CD4-positive, alpha-beta T cell treated with Interleukin-4 for 1 hour (primary cell): ENCODE measurements at regions not wholly inside any gene's neighbourhood (a gene's known extent, or its start where the extent isn't known, plus 50 kb on each side); places are given as distances from the start of the nearest gene placed in this dataset.

ENCODE experiments used
- DNase-seq, 2 donors: peaks; one replicate each; pipeline ENCODE4 v3.0.0-alpha.2; 2020 to 2022

DNA sequence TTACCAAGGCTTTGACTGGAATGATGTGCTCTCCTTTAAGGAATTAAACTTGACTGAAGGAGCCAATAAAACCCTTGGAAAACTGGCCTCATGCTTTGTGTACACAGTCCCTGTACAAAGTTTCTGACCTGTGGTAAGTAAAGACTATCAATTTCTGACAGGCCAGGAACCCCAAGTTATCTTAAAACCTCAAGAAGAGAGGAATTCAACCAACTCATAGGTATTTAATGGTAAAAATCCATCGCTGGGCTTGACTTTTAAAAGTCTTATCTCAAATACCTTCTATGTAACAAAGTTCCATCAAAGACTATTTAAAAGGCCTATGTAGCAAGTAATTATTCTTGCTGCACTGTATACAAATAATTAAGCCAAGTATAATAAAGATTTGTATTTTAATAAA, 103.7 kb upstream of the TENT5D start:
- DNase-seq = no peak

- no peak for DNase-seq
Observed at GRCh38 chrX:80317646-80318045, 102.6 kb upstream of the TENT5D start.

DNA sequence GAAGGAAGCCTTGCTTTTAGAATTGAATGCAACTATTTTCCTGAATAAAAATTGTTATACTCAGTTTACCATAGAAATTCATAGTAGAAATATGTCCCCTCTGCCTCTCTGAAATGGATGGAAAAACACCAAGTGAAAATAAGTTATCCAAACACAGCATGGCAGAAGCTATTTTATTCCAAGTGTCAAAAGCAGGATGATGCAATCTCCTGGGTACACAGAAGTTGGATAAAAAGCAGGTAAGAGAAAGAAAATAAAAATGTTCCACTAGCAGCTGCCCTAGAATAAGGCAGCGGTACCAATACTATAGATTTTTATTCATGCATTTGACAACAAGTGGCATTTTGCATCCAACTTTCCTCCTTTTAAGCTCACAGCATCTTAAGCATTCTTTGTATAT, 89.0 kb upstream of the TENT5D start:
- DNase-seq = no peak

DNA sequence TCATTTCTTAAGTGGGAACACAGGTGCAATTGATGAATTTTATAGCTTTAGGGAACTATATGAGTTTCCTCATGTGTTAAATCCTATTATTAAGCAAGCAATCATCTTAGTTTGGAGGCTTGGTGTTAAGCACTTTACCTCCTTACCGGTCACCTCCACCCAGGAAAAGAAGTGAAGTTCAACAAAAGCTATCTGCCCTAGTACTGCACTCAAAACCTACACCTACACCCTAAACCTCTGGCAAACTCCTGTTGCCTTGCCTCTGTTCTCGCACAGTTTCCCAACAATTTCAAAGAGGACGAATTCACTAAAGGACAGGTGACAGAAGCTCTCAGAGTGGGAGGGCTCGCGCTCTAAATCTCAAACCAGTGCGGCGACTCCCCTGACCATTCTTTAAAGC, 85.7 kb upstream of the TENT5D start:
- DNase-seq = no peak

- DNase-seq = no peak
Observed at GRCh38 chrX:80335062-80335830, 85.0 kb upstream of the TENT5D start.

DNA sequence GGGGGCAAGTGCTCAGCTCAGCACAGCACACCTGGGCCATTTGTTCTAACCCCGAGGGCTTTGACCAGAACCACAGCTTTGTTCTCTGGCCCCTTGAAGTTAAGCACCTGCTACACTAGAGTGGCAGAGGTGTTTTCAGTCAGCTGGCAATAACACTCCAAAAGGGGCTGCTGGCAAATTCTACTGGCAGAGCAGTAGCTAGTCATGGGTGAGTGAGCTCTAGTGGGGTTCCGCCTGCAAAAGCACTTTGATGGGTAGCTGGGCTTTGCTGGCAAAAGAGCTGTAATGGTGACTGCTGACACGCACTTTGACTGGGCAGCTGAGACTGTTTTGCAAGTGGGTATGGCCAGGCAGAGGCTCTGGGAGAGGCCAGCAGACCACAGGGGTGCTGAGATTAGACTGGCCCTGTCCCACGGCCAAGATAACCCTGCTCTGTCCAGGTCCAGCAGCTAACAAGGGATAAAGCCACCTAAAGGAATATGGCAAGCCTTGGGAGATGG, 65.2 kb upstream of the TENT5D start:
- no peak for DNase-seq
